Right lung (tissue), 2 donors: ENCODE measurements at regions not wholly inside any gene's neighbourhood (a gene's known extent, or its start where the extent isn't known, plus 50 kb on each side); places are given as distances from the start of the nearest gene placed in this dataset.
"Not testable (repeated sequence)": the region's sequence is repeated elsewhere in the genome, so short reads cannot be mapped to it uniquely, and the experiment has no call there.

Experiments used
- DNase-seq, 2 donors: peaks; one replicate each; pipeline ENCODE4 v3.0.0-alpha.2; 2013

- not testable (repeated sequence) for DNase-seq
Observed at GRCh38 chr11:115967203-115967602, 463.0 kb upstream of the CADM1 start.

GRCh38 chr11:115965767-115966504, 461.7 kb upstream of the CADM1 start:
- no peak for DNase-seq

GRCh38 chr11:115964091-115964490, 459.9 kb upstream of the CADM1 start:
- DNase-seq, result peak in 1 of 2 donors; percentile 15

- peak; percentile 40 to 50 for DNase-seq
Observed at GRCh38 chr11:115963156-115963555, 458.9 kb upstream of the CADM1 start.

GRCh38 chr11:115961159-115962003, 457.2 kb upstream of the CADM1 start:
- no peak for DNase-seq

- no peak for DNase-seq
Observed at GRCh38 chr11:115959081-115959486, 454.9 kb upstream of the CADM1 start.

GRCh38 chr11:115958089-115959000, 454.1 kb upstream of the CADM1 start:
- DNase-seq, result no peak

- DNase-seq, result no peak
Observed at GRCh38 chr11:115955803-115956202, 451.6 kb upstream of the CADM1 start.

- no peak for DNase-seq
Observed at GRCh38 chr11:115950660-115951059, 446.4 kb upstream of the CADM1 start.

- DNase-seq, result no peak
Observed at GRCh38 chr11:115944596-115944995, 440.4 kb upstream of the CADM1 start.

- no peak for DNase-seq
Observed at GRCh38 chr11:115942011-115942410, 437.8 kb upstream of the CADM1 start.

GRCh38 chr11:115941481-115941993, 437.3 kb upstream of the CADM1 start:
- DNase-seq, result no peak

- DNase-seq, result no peak
Observed at GRCh38 chr11:115941044-115941443, 436.8 kb upstream of the CADM1 start.

GRCh38 chr11:115939731-115940421, 435.7 kb upstream of the CADM1 start:
- DNase-seq, result no peak

- DNase-seq, result no peak
Observed at GRCh38 chr11:115939104-115939730, 435.0 kb upstream of the CADM1 start.

GRCh38 chr11:115933564-115933963, 429.3 kb upstream of the CADM1 start:
- DNase-seq, result no peak

GRCh38 chr11:115931548-115932083, 427.4 kb upstream of the CADM1 start:
- DNase-seq, result no peak

GRCh38 chr11:115930886-115931547, 426.8 kb upstream of the CADM1 start:
- DNase-seq, result no peak

- DNase-seq, result no peak
Observed at GRCh38 chr11:115930291-115930690, 426.1 kb upstream of the CADM1 start.

GRCh38 chr11:115929618-115930129, 425.5 kb upstream of the CADM1 start:
- no peak for DNase-seq
